Esophagus squamous epithelium (tissue), 4 donors: ENCODE measurements at regions not wholly inside any gene's neighbourhood (a gene's known extent, or its start where the extent isn't known, plus 50 kb on each side); places are given as distances from the start of the nearest gene placed in this dataset.

Experiments
- CTCF ChIP-seq, 6 experiments: fragments of 450-650 bp in 4 of 6; fragments of 200-600 bp in 2 of 6; sonication (generic) in 2 of 6; IDR thresholded peaks; one replicate each; pipeline ENCODE4 v1.5.1; 2016 to 2019; ENCODE audit warnings: antibody characterized with exemption in 6 of 6, mild to moderate bottlenecking in 4 of 6, moderate library complexity in 4 of 6
- POLR2A ChIP-seq, 4 donors: fragments of 450-650 bp; IDR thresholded peaks; one replicate each; pipeline ENCODE4 v1.6.1; 2017; ENCODE audit warnings: antibody characterized with exemption in 4 of 4, mild to moderate bottlenecking in 4 of 4, moderate library complexity in 3 of 4

GRCh38 chr20:40354880-40355279 lies 334.2 kb downstream of the MAFB start:
- TF ChIP-seq CTCF (IDR thresholded peaks at IDR 0.05) (no peak), POLR2A (IDR thresholded peaks at IDR 0.05) (no peak)
